CD4-positive, alpha-beta T cell treated with Interleukin-17A for 1 hour (primary cell): ENCODE measurements at regions not wholly inside any gene's neighbourhood (a gene's known extent, or its start where the extent isn't known, plus 50 kb on each side); places are given as distances from the start of the nearest gene placed in this dataset.
"Not testable (repeated sequence)": the region's sequence is repeated elsewhere in the genome, so short reads cannot be mapped to it uniquely, and the experiment has no call there.

Source experiments
- DNase-seq: peaks from one replicate; pipeline ENCODE4 v3.0.0-alpha.2; 2020

DNA sequence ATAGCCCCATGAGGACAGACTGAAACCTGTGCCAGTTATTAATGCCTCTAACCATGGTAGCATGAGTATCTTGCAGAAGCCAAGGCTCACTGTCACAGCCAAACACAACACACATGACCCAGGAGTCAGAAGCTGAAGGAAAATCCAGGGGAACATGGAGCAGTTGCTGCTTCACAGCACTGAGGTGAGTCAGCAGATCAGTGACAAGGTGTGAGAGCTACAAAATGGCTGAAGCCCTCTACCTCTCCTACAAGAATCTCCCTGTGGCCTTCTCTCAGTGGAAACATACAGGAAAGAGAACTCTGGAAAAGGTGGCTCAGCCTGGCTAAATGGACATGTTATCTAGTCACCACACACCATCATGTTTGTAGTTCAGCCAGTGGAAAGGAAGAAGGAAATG, 93.5 kb downstream of the NAB1 start:
- DNase-seq, result no peak

DNA sequence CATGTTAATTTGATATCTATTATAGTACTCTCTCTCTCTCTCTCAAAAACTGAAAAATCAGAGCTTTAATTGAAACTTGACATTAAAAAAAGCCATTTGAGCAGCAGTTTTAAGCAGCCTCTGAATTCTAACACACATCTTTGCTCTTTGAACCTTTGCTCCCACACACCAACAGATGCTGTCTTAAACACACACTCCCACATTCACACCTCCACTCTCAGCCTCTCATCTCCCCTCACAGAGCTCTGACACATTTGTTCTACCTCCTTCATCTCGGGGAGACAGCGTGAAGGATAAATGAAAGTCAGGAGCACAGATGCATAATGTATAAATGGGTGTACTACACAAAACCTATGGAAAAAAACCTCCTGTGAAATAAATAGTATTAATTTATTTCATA, 95.2 kb downstream of the NAB1 start:
- DNase-seq, result no peak

DNA sequence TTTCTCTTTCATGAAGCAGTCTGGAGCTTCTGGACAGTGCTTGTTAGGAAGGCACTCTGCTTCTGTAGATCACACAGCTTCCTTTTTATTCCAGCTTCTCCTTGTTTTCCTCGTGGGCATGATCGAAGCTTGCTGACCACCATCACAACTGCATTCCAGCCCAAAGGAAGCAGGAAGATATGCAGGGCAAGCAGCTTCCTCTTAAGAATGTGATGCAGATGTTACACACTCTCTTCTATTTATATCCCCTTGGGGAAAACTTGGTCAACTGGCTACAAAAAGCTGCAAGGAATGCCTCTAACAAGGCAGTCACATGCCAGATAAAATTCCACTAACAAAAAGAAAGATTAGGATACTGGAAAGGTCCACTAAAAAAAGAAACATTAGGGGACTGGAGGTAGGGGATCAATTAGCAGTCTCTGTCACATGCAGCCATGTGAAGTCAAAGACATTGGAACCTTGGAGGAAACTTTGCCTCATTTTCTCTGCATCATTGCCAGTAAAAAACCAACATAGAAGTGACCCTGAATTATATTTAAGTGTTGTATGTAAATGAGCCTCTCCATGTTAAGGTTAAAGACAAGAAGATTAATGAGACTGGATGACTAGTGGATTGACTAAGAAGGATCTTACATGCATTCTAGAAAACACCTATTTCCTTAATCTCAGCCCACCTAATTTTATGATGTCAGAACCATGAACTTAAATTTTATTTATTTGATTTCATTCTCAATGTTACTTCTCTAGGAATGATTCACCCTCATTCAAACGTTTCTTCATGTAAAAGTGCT, 98.3 kb downstream of the NAB1 start:
- DNase-seq, result no peak

DNA sequence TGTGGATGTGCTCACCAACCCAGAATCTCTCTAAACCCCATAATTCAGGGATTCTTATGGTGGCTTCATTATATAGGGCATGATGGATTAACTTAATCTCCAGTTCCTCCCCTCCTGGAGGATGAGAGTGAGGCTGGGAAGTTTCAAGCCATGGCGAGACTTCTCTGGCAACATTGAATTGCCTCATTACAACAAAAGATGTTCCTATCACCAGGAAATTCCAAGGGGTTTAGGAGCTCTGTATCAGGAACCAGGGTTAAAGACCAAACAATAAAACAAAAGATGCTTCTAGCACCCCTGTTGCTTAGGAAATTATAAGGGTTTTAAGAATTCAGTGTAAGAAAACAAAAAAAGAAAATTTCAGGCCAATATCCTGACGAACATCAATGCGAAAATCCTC, 100.1 kb downstream of the NAB1 start:
- DNase-seq, result no peak

DNA sequence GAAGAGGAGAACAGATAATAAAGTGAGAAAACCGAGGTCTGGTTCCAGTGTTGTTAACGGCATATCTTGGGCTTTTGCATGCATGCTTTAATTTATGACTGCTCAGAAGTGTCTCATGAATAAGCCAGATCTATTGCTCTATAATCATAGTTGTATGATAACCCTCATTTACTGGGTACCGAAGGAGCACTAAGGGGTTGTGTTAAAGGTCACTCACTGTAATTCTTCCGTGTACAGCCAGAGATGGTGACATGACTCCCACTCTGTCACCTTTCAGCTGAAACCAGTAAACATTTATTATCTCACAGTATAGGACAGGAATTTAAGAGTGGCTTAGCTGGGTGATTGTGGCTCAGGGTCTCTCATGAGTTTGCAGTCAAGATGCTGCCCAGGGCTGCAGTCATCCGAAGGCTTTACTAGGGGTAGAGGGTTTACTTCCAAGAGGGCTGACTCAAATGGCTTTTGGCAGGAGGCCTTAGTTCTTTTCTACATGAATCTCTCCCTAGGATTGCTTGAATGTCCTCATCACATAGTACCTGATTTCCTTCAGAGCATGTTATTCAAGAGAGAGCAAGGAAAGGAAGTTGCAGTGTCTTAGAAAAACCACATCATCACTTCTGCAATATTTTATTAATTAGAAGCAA, 107.0 kb downstream of the NAB1 start:
- DNase-seq, result no peak

DNA sequence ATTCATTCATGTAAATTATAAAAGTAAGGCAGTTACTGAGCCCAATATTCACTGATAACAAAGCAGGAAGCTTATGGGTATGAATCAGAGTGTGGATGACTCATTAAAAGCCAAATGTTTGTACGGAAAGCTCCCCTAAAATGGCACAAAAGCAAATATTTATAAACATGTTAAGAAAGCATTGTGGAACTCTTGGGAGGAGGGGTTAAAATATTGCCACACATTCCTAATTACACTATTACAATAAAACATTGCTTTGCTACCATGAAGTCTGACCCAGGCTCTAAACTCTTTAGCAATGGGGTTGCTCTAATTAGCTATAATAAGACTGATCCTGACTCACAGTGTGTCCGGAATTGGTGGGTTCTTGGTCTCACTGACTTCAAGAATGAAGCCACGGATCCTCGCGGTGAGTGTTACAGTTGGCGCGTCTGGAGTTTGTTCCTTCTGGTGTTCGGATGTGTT, 110.9 kb downstream of the NAB1 start:
- DNase-seq, result no peak

DNA sequence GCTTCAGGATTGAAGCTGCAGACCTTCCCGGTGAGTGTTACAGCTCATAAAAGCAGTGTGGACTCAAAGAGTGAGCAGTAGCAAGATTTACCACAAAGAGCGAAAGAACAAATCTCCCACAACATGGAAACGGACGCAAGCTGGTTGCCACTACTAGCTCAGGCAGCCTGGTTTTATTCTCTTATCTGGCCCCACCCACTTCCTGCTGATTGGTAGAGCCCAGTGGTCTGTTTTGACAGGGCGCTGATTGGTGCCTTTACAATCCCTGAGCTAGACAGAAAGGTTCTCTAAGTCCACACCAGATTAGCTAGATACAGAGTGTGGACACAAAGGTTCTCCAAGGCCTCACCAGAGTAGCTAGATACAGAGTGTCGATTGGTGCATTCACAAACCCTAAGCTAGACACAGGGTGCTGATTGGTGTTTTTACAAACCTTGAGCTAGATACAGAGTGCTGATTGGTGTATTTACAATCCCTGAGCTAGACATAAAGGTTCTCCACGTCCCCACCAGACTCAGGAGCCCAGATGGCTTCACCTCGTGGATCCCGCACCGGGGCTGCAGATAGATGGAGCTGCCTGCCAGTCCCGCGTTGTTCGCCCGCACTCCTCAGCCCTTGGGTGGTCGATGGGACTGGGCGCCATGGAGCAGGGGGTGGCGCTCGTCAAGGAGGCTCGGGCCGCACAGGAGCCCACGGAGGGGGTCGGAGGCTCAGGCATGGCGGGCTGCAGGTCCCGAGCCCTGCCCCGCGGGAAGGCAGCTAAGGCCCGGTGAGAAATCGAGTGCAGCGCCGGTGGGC, 111.7 kb downstream of the NAB1 start:
- peak; percentile 24 for DNase-seq

DNA sequence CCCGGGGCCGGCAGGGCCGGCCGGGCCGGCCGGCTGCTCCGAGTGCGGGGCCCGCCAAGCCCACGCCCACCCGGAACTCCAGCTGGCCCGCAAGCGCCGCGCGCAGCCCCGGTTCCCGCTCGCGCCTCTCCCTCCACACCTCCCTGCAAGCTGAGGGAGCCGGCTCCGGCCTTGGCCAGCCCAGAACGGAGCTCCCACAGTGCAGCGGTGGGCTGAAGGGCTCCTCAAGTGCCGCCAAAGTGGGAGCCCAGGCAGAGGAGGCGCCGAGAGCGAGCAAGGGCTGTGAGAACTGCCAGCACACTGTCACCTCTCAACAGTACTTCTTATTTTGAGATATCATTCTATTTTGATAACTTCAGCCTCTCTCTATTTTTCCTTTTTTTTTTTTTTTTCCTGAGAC, 112.3 kb downstream of the NAB1 start:
- DNase-seq, result not testable (repeated sequence)

DNA sequence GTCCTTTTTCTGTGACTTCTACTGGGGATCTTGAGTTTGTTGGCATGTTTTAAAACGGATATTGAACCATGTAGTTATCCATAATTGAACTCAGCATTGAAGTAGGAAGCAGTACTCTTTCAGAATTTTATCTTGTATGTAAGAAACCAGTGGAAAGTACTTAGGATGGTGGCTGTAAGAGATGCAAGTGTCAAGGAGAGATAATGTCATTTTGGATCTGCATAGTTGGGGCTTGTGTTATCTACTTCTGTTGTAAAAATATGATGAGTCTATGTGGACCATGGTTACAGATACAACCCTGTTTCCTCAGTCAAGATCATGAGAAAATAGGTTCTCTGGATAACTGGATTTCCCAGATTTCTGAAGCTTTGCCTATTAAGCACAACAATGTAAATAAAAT, 113.7 kb downstream of the NAB1 start:
- DNase-seq, result no peak

DNA sequence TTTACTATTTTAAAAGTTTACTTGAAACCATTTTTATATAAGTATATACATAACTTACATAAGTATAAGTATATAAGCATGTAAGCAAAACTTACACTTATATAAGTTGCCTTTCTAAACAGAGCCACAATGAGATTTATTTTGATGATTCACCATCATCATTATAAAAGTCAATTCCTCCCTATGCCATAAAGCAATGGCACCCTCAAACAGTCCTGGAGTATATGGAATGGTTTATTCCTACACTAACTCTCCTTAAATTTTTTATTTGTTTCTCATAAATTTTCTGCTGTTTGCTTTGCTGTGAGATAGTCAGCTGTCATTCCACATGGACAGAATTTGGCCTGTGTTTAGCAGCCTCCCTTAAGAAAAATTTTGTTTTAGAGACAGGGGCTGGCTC, 114.2 kb downstream of the NAB1 start:
- DNase-seq, result no peak

DNA sequence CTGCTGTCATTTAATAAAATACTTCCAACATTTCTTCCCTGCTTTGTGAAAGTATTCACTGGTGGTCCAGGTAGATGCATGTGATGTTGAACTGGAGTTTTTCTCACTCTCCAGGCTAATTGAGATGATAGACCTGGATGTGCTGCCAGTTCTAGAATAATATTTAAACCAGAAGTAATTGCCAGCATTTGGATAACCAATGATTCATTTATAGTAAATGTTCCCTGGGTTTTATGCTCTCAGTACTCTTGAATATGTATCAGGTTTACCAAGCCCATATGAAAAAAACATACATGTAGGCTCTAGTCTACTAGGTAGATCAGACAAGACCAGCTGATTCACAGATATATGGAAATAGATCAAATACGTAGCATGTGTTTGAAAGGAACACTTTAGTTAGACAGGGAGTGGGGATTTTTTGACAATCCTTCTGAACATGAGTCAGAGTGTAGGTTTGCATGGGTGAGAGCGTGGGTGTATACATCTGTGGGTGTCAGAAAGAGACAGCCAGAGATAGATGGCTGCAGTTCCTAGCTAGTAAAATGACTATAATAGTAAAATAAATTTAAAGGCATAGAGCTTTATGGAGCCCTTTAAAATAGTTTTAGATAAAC, 115.1 kb downstream of the NAB1 start:
- DNase-seq, result no peak

DNA sequence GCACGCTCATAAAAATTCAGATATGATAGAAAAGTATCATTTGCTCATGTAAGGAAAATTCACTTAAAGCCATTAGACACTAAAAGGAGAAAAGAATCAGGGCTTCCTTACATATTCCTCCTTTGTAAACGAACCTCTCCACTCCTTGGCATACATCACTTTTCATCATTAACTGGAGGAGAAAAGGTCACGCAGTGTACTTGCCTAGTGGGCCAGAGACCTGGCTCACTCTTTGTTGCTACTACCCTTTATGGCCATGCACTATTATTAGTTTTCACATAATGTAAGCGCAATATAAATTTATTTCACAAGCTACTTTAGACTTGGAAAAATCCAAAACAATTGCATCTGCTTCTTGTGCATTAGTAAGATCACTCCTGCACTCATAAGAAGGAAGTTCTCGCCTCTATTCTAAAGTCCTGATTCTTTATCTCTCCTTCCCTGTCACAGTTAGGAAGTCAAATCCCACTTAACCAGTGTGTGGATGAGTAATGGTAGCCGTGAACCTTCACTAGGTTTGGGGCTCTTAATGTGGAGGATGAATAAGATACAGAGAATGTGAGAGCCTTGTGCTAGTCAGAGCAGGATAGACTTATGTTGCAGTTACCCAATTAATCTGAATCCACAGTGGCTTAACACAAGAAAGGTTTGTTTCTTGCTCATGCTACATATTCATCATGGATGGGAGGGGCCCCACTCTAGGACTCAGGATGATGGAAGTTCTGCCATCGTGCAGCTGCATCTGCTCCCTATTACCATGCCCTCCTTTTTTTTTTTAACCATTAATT, 115.0 kb upstream of the GLS start:
- DNase-seq, result no peak

DNA sequence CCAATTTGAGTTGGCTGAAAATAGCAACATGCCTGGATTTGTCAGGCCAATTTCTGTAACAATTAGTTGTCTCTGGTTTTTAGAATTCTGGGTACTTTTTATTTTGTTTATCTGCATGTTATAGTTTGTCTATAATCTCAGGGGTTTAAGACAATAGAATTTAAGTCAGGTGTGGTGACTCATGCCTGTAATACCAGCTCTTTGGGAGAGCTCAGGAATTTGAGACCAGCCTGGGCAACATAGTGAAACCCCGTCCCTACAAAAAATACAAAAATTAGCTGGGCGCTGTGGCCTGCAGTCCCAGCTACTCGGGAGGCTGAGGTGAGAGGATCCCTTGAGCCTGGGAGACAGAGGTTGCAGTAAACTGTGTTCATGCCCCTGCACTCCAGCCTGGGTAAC, 114.4 kb upstream of the GLS start:
- DNase-seq, result no peak

DNA sequence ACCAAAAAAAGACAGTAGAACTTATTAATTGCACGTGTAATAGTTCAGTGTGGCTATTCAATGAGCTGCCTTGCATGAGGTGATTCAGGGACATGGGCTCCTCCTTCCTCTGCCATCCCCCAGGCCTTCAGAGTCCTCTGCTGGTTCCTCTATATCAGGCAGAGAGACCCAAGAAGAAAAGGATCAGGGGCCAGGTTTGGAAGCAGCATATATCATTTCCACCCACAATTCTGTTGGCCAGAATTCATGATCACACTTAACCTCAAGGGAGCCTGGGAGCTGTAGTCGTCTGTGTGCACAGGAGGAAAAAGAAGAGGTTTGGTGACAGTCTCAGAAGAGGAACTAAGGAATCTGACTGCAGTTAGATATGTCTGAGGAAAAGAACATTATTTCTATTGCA, 114.0 kb upstream of the GLS start:
- no peak for DNase-seq

DNA sequence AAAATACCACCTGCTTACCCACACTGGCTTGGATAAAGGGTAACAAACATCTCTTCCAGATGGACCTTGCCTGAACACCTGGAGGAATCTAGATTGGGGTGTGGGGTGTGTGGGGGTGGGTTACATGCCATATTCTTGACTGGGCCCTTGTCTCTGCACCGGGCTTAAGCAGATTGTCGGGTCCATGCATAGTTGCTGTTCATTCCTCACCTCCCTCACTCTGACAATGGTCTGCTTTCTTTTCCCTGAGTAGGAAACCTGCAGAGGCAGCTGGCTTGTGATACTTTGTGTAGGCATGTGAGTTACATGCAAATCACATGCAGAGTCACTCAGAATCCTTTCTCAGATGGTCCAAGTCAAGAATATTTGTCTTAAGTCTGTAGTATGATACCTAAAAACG, 112.8 kb upstream of the GLS start:
- DNase-seq, result no peak

DNA sequence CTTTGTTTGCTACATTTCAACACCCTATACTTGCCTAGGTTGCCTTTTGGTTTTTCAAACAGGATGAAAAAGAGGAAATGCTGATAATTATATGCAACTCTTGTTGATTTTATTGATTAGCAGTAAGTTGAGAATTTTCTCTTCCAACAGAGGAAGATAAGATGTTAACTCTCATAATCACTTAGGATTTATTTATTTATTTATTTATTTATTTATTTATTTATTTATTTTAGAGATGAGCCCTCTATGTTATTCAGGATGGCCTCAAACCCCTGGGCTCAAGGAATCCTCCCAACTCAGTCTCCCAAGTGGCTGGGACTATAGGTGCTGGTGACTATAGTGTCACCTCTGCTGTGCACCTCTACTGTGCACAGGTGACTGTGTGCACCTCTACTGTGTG, 111.4 kb upstream of the GLS start:
- DNase-seq, result no peak

DNA sequence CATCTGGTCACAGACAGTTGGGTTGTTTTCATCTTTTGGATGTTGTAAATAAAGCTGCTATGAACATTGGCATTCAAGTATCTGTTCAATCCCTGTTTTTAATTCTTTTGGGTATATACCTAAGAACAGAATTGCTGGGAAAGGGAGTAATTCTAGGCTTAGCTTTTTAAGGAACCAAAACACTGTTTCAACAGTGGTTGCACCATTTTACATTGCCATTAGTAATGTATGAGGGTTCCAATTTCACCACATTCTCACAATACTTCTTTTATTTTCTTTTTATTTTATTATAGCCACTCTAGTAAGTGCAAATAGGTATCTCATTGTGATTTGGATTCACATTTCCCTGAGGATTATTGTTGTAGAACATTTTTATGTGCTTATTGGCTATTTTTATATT, 108.9 kb upstream of the GLS start:
- DNase-seq, result no peak

DNA sequence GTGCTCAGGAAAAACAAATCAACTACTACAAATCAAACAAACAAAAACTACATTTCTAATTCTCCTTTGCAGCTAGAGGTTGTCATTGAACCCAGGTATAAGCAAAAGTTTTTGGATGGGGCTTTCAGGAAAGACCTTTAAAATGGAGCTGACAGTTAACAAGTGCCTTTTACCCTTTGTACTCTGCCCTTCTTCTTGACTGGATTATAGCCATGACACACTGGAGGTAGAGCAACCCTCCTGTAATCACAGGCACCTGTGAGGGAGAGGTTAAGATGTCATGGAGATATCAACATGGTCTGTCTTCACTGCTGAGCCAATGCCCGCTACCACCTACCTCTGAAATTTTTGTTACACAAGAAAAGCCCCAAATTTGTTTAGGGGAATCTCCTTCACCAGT, 100.0 kb upstream of the GLS start:
- no peak for DNase-seq

DNA sequence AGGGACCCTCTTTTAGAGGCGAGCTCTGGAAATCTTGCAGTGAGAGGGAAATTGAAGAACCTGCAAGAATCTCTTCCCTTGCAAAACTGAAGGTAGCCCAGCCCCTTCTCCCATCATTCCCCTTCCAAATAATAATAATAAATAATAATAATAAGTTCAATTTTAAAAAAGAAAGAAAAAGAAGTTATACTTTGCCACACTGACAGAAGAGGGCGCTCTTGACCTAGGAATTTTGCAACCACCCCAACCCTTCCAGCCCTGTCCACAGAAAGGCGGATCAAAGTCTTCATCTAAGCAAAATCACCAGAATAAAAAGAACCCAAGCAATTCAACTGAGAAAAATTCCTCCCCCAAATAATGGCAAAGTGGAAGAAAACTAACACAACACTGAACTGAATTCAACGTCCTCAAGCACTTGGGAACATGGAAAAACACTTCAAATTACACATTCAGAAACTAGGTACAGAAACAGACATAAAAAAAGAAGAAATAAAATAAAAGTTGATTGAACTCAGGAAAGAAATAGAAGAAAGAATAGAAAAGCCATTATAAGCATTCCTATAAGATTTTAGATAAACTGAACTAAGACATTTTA, 98.9 kb upstream of the GLS start:
- peak; percentile 63 for DNase-seq

DNA sequence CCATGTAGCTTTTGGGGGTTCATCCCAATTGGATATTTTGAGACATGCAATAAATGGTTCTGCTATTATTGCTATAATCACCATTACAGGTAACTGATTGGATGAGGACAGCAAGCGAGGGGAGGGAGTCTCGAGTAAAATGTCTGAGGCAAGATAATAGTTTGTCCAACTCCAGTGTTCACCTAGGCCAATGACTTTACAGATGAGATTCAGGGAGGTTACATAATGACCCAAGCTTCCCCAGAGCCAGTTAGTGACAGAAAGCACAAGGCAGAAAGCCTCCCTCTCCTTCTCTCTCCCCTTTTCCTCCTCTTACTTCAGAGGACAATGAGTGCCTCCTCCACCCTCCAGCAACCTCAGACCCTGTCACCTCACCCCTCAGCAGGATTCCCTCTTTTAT, 98.4 kb upstream of the GLS start:
- no peak for DNase-seq

DNA sequence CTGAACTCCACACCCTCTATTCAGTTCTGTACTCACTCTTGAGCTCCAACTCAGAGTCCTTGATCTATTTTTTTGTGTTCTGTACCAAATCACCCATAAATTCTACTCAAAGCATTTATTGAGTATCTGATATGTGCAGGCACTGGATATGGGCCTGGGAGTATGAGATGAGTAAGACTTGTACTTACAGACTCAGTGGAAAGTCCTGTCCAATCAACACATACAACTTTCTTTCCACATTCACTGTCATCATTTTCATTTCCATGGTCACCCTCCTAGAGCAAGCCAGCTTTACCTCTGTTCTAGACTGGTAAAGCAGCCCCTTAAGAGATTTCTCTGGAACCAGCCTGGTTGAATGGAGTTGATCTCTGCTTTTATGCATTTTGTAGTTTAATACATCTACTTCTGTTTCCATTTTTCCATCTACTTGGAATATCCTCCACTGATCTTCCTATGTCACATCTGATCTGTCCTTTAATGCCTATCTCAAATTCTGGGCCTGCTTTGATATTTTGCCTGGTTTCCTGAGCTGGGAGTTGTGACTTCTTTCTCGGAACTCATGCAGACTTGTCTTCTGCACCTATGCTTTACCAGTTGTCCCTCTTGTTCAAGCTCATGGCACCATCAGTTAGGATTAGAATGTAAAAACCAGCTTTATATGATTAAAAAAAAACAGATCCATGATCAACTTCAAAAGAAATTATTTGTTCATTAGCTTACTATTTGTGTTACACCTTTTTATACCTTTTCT, 96.9 kb upstream of the GLS start:
- no peak for DNase-seq

DNA sequence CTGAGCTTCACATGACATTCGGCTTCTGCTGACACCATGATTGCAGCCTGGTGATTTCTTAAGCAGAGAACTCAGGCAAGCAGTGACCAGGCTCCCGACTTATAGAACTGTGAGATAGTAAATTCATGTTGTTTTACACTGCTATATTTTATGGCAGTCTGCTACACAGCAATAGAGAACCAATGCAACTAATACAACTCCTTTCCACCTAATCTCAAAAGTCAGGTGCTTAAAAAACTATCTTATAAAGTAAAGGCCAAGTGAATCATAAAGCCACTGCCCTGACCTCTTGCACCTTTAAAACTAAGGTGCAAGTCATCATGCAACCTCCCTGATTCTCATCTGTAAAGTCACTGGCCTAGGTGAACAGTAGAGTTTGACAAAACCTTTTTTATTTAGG, 95.3 kb upstream of the GLS start:
- DNase-seq, result no peak
